PC-3 (cell line): ENCODE measurements at regions not wholly inside any gene's neighbourhood (a gene's known extent, or its start where the extent isn't known, plus 50 kb on each side); places are given as distances from the start of the nearest gene placed in this dataset.

ENCODE experiments used
- ATAC-seq: fragments of 200-7000 bp; cut with Tn5 transposase; 2 replicates; pipeline ENCODE4 v1.9.1; 2020; ENCODE audit warnings: mild to moderate bottlenecking, moderate library complexity
- BruUV-seq: library from RNA; stranded (reverse); fragments of 400-500 nt; replicated peaks from 2 replicates; lab custom pipeline; 2021; lab: Mats Ljungman, UMichigan
- CTCF ChIA-PET: fragments of 300-600 bp; sonication (Branson Sonifier 250); formaldehyde crosslinking; loops from one replicate; lab custom pipeline; 2022; ENCODE audit warnings: antibody characterized with exemption; lab: Charles Lee
- POLR2A ChIA-PET: fragments of 300-600 bp; sonication (Branson Sonifier 250); formaldehyde crosslinking; loops from one replicate; lab custom pipeline; 2022; ENCODE audit warnings: antibody characterized with exemption; ENCODE audit not compliant: unreplicated experiment; lab: Charles Lee
- DNase-seq: peaks from one replicate; pipeline ENCODE4 v3.0.0-alpha.2; 2015
- H2AFZ ChIP-seq: fragments of 300-600 bp; sonication (generic); 2 replicates; pipeline ENCODE4 v1.6.0; 2016; ENCODE audit warnings: antibody characterized with exemption, low read length
- H3F3A ChIP-seq: fragments of 300-600 bp; sonication (generic); one replicate; pipeline ENCODE4 v1.6.0; 2017; ENCODE audit warnings: antibody characterized with exemption, low read length, control low read depth, mild to moderate bottlenecking; ENCODE audit not compliant: unreplicated experiment
- H3K27ac ChIP-seq: fragments of 300-600 bp; sonication (generic); 2 replicates; pipeline ENCODE4 v1.5.1; 2016; ENCODE audit warnings: mild to moderate bottlenecking, low read length
- H3K27me3 ChIP-seq: fragments of 300-600 bp; sonication (generic); 2 replicates; pipeline ENCODE4 v1.6.1; 2016; ENCODE audit warnings: low read length, mixed read lengths
- H3K36me3 ChIP-seq: fragments of 300-600 bp; sonication (generic); 2 replicates; pipeline ENCODE4 v1.6.1; 2016; ENCODE audit warnings: low read depth, mixed run types, low read length, mixed read lengths
- H3K4me1 ChIP-seq: fragments of 300-600 bp; sonication (generic); 2 replicates; pipeline ENCODE4 v1.5.1; 2016; ENCODE audit warnings: low read length; ENCODE audit not compliant: insufficient read depth
- H3K4me2 ChIP-seq: fragments of 300-600 bp; sonication (generic); 2 replicates; pipeline ENCODE4 v1.6.0; 2016; ENCODE audit warnings: low read length
- H3K4me3 ChIP-seq: fragments of 300-600 bp; sonication (generic); 2 replicates; pipeline ENCODE4 v1.5.1; 2016; ENCODE audit warnings: mild to moderate bottlenecking, low read length, mixed read lengths
- H3K79me2 ChIP-seq: fragments of 300-600 bp; sonication (generic); 2 replicates; pipeline ENCODE4 v1.6.1; 2017; ENCODE audit warnings: low read length, mixed read lengths
- H3K9ac ChIP-seq: fragments of 300-600 bp; sonication (generic); 2 replicates; pipeline ENCODE4 v1.6.0; 2016; ENCODE audit warnings: mild to moderate bottlenecking, low read length
- H3K9me2 ChIP-seq: fragments of 300-600 bp; sonication (generic); replicated peaks from 2 replicates; pipeline ENCODE4 v1.6.1; 2016; ENCODE audit warnings: mixed run types, low read length, mixed read lengths
- H3K9me3 ChIP-seq: fragments of 300-600 bp; sonication (generic); 2 replicates; pipeline ENCODE4 v1.6.1; 2016; ENCODE audit warnings: low read length, mixed read lengths
- H4K20me1 ChIP-seq: fragments of 300-600 bp; sonication (generic); 2 replicates; pipeline ENCODE4 v1.6.1; 2016; ENCODE audit warnings: low read length, mixed read lengths
- CTCF ChIP-seq: fragments of 300-600 bp; sonication (generic); conservative IDR thresholded peaks from 2 replicates; pipeline ENCODE4 v1.5.1; 2017; ENCODE audit warnings: antibody characterized with exemption, low read depth, mild to moderate bottlenecking, low read length
- EZH2 ChIP-seq: fragments of 300-600 bp; sonication (generic); IDR thresholded peaks from one replicate; pipeline ENCODE4 v1.6.1; 2017; ENCODE audit warnings: antibody characterized with exemption, mild to moderate bottlenecking, low read length; ENCODE audit not compliant: unreplicated experiment
- EZH2phosphoT487 ChIP-seq: fragments of 300-600 bp; sonication (generic); IDR thresholded peaks from 2 replicates; pipeline ENCODE4 v1.6.1; 2018; ENCODE audit warnings: mild to moderate bottlenecking, antibody characterized with exemption, low read length, borderline replicate concordance
- intact Hi-C: fragments of 100-400 bp; cut with micrococcal nuclease; formaldehyde crosslinking; loops from 2 replicates; pipeline ENCODE4 v1.9.0; 2023

GRCh38 chr15:58247855-58248842 is 110.0 kb downstream of the AQP9 start:
- no peaks in the 10 kb centered on the region for H3K36me3 ChIP-seq
- no peak overlapping the region for H3K4me3 ChIP-seq
- H3F3A ChIP-seq, result no peaks in the 10 kb centered on the region
- H3K9me3 ChIP-seq, result no peaks in the 10 kb centered on the region
- no TSS peak for BruUV-seq
- no peaks in the 10 kb centered on the region for H3K27me3 ChIP-seq
- H3K9me2 ChIP-seq, result no peaks in the 10 kb centered on the region
- no peaks in the 10 kb centered on the region for H4K20me1 ChIP-seq
- TF ChIP-seq CTCF (no peak), EZH2phosphoT487 (no peak), EZH2 (no peak)
- H3K27ac ChIP-seq, result no peak overlapping the region
- intact Hi-C loops, result no loop called here
- no peak overlapping the region for H3K9ac ChIP-seq
- CTCF ChIA-PET, result no interaction called here
- H2AFZ ChIP-seq, result no peak overlapping the region
- POLR2A ChIA-PET, result no interaction called here
- DNase-seq (no peak), ATAC-seq (no peak)
- H3K4me1 ChIP-seq, result no peaks in the 10 kb centered on the region
- H3K4me2 ChIP-seq, result no peak overlapping the region
- no peaks in the 10 kb centered on the region for H3K79me2 ChIP-seq

- H3F3A ChIP-seq, result no peaks in the 10 kb centered on the region
- H3K79me2 ChIP-seq, result no peaks in the 10 kb centered on the region
- no TSS peak for BruUV-seq
- POLR2A ChIA-PET, result no interaction called here
- H4K20me1 ChIP-seq, result no peaks in the 10 kb centered on the region
- TF ChIP-seq CTCF, result no peak
- no peak overlapping the region for H3K4me3 ChIP-seq
- H3K4me2 ChIP-seq, result no peak overlapping the region
- ATAC-seq (no peak), DNase-seq (no peak)
- no peak overlapping the region for H3K9ac ChIP-seq
- no peaks in the 10 kb centered on the region for H3K9me3 ChIP-seq
- H2AFZ ChIP-seq, result no peak overlapping the region
- no peaks in the 10 kb centered on the region for H3K36me3 ChIP-seq
- intact Hi-C loops, result no loop called here
- CTCF ChIA-PET, result no interaction called here
- H3K27ac ChIP-seq, result no peak overlapping the region
- H3K9me2 ChIP-seq, result no peaks in the 10 kb centered on the region
- H3K27me3 ChIP-seq, result no peaks in the 10 kb centered on the region
- H3K4me1 ChIP-seq, result no peaks in the 10 kb centered on the region
These were observed 111.6 kb downstream of the AQP9 start for GRCh38 chr15:58249646-58250312.
